IPS-NIHi7 (cell line): ENCODE measurements at regions not wholly inside any gene's neighbourhood (a gene's known extent, or its start where the extent isn't known, plus 50 kb on each side); places are given as distances from the start of the nearest gene placed in this dataset.
"Not testable (repeated sequence)": the region's sequence is repeated elsewhere in the genome, so short reads cannot be mapped to it uniquely, and the experiment has no call there.

Experiments
- DNase-seq: peaks from one replicate; pipeline ENCODE4 v3.0.0; 2012; ENCODE audit warnings: mixed read lengths; ENCODE audit errors: extremely low spot score

DNA sequence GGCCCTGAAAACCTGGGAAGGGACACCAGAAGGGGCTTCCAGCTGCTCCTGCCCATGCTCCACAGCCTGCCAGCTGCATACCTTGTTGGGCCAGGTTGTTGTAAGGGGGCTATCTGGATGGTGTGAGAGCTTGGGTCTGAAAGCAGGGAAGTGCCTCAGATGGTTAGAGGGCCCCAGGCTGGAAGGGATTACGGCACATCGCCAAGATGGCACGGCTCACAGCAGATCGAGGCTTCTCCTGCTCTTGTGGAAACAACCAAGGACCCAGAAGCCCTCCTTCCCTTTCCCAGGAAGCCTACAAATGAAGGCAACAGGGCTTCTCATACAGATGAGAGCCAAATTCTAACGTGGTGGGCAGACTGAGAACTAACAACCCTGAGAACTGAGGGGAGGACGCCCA is 121.7 kb upstream of the ADCY2 start:
- DNase-seq: no peak

DNA sequence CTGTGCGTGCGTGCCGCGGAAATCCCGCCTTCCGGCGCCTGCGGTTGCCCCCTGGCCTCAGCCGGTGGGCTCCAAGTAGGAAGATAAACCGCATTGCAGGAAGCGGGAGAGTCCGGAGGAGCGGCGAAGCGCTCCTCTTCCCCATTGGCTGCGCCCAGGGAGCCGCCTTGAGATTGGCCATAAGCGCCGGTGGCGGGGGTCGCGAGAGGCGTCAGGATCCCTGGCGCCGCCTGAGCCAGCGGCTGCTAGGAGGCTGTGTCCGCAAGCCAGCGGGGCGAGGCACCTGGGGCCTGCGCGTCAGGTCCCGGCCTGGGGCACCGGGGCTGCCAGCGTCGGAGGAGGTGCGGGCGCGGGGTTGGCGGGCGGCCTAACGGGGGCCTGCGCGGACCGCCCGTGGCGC is 106.3 kb upstream of the ADCY2 start:
- not testable (repeated sequence) for DNase-seq

DNA sequence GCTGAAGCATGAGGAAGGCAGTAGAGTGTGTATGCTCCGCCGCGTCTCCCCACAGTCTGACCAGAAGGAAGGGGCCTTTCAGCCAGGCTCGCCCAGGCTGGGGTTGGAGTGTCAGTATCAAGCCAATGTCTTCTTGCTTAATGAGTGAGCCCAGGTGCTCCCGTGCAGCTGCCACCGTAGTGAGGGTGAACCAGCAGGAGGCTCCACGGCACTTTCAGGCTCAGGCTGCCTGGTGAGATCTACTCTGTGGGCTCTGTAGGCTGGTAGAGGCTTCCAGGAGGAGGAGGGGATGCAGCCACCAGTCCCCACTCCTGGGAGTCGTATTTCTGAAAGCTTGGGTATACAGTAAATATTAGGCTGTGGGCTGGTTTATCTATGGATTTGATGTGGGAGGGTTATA is 98.1 kb upstream of the ADCY2 start:
- DNase-seq: not testable (repeated sequence)

DNA sequence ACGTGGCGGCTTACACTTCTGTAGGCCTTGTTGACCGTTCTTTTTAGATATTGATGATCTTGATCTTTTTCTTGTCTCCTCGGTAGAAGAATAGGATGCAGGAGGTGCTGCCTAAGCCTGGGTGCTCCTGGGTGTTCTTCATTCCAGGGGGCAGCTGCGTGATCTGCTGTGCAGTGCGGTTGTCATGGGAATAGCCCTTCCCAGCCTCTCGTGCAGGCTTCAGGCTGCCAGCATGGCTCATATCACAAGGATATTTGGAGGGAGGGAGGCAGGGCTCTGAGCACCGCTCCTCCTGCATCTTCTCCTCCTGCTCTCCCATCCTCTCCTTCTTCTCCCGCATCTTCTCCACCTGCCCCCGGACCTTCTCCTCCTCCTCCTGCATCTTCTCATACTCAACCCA is 96.2 kb upstream of the ADCY2 start:
- not testable (repeated sequence) for DNase-seq

DNA sequence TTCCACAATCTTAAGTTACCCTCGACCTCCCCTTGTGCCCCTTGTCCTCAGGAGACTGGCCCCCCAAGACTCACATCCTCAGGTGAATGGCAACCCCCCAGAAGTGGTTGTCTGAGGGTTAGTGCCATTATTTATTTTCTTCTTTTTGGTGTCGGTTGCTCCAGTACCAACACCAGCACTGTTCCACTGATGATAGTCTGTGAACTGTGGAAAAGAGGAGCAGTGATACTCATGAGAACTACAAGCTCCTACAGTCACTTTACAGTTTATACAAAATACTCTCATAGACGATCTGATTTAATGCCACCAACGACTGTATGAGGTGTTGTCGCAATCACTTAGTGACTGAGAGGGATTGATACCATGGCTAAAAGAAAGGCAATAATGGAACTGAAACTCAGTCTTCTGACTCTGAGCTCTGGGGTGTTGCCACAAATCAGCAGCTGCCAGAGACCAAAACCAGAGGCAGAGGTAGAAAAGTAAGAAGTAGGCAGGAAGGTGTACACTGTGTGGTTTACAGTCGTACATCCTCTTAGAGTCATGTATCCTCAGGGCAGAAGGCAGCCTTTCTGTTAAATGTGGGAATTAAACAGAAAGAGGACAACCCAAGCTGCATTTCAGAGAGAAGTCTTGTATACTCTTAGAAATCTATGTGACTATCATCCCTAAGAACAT is 90.8 kb upstream of the ADCY2 start:
- DNase-seq: not testable (repeated sequence)

DNA sequence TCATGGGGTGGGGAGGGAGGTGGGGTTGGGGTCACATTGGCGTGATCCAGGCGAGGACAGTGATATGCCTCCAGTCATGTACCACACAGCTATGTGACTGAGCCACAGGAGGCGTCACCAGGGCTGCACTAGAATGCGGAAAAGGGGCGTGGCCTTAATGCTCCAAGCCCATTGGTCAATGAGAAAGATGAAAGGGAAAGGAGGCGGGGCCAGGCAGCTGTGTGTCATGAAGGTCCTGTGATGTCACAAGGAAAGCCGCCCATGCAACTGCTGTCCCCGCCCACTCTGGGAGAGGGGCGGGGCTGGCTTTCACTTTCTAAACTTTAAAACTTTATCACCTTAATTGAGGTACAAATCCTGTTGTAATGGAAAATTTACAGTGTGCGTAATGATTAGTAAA is 89.4 kb upstream of the ADCY2 start:
- DNase-seq: not testable (repeated sequence)

DNA sequence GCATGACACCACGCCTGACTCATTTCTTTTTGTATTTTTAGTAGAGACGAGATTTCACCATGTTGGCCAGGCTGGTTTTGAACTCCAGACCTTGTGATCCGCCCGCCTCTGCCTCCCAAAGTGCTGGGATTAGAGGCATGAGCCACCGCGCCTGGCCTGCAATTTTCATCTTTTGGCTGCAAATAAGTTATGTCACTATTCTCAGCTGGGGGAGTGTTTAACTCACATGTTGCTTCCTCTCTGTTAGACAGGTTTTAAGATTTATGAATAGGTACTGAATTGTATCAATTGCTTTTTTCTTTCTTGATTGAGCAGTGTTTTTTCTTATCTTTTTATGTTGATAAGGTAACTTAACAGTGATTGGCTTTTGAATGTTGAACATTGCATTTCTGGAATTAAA is 88.2 kb upstream of the ADCY2 start:
- not testable (repeated sequence) for DNase-seq

DNA sequence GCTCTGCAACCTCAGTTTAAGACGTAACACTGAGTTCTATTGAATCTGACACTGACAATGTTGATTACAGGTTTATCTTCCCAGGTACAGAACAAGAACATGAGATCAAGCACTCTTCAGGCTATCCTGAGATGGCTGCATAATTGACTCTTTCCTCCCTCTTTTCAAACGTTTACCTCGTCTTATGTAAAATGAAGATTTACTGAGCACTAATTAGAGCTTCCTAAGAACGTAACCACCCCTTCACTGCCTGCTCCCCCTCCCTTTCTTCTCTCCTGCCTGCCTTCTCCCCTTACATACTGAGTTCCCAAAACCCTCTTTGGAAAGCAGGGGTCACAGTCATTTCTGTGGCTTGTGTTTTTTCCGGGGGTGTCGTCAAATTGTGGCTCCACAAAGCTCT is 86.2 kb upstream of the ADCY2 start:
- DNase-seq: not testable (repeated sequence)

DNA sequence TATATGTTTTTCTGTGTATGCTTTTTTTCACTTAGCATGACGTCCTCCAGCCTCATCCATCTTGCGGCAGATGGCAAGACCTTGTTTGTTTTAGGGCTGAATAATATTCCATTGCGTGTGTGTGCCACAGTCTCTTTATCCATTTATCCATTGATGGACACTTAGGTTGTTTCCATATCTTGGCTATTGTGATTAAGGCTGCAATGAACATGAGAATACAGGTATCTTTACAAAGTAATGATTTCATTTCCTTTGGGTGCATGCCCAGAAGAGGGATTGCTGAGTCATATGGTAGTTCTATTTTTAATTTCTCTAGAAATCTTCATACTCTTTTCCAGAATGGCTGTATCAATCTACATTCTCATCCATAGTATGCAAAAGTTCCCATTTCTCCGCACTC is 85.3 kb upstream of the ADCY2 start:
- DNase-seq: not testable (repeated sequence)

DNA sequence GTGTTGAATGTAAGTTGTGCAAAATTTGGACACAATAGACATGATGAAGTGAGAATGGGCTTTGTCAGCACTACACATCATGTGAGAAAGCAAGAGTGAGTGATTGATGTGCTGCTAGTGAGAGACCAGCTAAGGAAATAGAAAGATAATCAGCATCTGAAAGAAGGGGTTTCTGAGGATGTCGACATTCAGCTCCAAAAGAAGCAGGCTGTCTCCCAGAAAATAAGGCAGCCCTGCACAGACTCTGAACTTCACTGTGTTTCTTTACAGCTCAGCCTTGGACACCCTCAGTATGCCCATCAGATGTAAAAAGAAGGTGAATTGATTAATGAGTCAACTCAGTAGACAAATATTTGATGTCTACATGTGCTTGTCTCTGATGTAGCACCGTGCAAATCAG is 80.8 kb upstream of the ADCY2 start:
- no peak for DNase-seq

DNA sequence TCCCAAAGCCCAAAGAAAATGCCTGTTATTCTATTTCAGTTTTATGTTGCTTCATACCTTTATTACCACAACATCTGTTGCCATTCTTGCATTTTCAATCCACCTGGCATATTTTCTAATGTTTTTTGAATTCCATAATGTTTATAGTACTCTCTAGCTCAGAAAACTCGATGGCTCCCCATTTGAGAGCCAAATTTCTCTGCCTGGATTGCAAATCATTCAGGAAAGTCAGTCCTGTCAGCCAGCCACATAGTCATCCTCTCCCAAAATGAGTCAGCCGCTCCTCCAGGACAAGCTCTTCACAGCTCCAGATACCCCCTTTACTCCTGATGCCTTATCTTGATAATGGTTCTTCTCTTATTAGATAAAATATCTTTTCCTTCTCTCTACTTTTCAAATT is 78.2 kb upstream of the ADCY2 start:
- no peak for DNase-seq

DNA sequence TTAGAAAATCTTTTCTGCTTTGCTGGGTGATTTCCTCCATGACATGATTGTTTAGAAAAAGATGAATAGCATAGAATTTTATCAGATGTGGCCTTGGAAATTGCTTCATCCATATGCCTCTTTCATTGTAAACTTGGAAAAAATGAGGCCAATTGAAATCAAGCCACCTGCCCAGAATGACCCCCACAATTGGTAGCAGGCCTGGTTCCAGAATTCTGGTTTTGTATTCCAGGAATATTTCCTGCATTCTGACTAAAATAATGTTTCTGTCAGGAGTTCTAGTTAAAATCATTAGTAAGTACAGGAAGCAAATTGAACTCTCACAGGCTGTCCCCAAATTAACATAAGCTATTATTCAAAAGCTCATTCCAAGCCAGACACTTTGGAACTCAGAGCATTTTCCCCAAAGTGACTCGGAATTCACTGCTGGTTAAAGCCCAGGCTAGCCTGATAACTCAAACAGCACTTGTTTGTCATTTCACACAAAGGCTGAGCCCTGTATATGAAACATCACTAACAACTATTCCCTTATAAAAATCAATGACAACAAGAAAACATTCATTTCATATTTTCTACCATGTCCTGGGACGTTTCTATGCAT is 75.1 kb upstream of the ADCY2 start:
- DNase-seq: no peak

DNA sequence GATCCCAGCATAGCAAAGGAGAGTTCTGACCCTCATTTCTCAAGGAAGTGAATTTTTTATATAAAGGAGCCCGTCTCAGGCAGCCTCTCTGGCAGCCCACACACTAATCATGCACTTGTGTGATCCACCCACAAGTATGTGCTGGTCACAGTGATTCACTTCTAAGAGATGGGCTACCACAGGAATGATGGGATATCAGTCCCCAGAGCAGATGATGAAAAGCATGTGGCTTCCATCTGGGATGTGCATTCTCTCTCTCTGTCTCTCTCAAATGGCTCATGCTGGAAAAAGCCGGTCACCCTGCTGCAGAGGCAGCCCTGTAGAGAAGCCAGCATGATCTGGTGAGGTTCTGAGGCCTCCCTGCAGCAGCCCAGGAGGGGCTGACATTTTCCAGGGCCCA is 74.2 kb upstream of the ADCY2 start:
- no peak for DNase-seq

DNA sequence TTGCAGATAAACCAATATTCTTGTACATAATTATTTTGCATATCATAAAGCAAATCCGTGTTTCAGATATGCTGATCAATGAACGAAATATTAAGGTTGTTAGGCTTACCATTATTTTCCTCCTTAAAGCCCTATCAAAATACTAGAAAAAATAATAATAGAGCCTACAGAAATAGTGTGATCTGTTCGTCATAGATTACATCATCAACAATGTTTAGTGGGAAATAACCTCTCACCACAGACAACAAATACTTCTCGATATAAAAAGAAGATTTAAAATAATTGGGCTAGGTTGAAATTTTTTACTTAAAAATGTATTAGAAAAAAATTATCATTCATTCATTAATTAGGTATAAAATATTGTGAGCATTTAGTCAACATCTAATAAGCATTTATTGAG is 71.0 kb upstream of the ADCY2 start:
- DNase-seq: no peak

DNA sequence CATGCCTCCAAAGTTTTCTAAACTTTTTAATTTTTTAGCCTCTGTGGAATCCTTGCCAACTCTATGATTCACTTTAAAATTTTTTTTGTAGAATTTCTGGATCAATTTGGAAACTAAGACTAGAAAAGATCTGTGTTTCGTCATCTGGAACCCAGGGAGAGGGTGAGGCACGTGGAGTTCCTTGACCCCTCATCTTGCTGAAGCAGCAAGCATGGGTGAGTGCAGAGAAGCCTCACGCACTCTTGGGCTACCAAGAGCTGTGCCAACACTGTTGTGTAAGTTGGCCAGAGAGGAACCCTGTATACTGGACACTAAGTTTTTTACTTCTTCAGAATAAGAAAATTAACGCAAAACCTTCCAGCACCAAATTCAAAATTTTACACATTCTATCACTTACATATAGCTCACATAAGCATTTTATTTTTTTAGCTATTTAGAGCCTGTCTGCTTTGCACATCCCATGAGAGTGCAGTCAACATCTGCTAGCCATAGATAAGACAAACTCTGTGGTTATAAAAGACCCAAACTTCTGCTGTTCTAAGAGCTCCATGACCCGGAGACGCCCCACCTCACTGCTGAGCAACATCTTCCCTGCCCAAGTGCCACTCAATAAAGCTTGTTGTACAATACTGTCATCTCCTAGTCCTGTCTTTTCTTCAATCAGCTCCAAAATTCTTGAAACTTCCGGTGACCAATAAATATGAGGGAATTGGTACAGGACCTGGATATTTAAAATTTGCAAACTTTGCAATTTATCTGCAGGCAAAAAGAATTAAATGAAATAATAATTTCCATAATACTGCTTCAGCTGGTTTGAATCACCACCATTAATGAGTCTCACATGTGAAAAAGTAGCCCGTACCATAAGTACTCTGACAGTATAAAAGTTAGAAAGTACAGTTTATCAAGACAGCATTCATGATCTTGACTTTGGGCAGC is 69.7 kb upstream of the ADCY2 start:
- DNase-seq: no peak

DNA sequence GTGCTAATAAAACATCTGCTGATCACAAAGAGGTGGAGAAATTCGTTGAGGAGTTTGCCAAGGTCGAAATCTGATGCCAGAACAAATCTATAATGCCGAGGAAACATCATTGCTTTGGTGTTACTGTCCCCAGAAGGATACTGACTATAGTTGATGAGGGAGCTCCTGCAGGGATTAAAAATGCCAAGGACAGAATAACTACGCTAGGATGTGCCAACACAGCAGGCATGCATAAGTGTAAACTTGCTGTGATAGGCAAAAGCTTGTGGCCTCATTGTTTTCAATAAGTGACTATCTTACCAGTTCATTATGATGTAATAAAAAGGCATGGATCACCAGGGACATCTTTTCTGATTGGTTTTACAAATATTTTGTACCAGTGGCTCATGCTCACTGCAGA is 66.8 kb upstream of the ADCY2 start:
- no peak for DNase-seq

DNA sequence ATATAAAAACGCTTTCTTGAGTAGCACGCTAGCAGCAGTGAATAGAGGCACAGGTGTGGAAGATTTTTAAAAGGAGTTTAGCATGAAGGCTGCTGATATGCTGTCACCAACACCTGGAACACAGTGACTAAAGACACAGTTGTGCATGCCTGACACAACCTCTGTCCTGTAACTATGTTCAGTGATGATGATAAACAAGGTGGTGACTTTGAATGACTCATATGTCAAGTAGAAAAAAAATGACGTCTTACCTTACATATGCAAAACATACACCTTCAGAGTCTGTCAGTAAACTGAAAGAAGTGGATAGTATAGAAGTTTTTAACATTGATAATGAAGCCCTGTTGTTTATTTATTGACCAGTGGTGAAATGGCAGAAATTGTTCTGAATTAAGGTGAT is 66.2 kb upstream of the ADCY2 start:
- no peak for DNase-seq

DNA sequence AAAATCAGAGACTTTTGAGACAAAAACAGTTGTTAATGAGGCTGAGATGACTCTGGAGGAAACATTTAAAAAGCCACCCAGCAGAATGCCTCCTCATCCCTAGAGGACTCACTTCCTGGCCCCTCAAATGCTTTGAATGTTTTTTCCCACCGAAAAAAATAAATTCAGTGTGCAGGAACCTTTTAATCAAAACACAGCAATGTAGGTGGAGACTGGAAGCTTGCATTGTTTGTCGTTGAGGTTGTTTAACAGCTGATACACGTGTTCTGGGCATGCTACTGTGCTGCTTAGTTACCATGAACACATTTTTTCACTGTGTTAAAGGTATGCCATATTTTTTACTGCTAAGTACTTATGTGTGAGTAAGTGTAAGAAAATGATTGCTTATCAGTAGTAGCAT is 65.7 kb upstream of the ADCY2 start:
- DNase-seq: no peak

DNA sequence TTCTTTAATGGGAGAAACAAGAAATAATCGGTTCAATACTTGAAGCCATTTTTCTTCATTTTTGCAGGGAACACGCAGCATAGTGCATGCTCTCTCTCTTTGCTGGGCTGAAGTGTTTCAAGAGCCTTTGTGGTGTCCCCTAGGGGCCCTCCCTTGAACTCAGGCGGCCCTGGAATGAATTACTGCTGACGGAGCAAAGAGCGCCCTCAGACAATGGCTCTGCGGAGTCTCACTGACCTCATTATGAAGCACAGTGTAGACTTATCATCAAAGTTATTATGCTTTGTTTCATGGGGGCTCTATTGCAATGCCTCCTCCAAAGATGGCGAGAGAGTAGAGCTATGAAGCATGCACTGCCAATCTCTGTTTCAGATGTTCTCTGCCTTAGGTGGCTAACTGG is 64.8 kb upstream of the ADCY2 start:
- peak; percentile 40 for DNase-seq
